ENCODE measurements at regions not wholly inside any gene's neighbourhood (a gene's known extent, or its start where the extent isn't known, plus 50 kb on each side); places are given as distances from the start of the nearest gene placed in this dataset.

DNA sequence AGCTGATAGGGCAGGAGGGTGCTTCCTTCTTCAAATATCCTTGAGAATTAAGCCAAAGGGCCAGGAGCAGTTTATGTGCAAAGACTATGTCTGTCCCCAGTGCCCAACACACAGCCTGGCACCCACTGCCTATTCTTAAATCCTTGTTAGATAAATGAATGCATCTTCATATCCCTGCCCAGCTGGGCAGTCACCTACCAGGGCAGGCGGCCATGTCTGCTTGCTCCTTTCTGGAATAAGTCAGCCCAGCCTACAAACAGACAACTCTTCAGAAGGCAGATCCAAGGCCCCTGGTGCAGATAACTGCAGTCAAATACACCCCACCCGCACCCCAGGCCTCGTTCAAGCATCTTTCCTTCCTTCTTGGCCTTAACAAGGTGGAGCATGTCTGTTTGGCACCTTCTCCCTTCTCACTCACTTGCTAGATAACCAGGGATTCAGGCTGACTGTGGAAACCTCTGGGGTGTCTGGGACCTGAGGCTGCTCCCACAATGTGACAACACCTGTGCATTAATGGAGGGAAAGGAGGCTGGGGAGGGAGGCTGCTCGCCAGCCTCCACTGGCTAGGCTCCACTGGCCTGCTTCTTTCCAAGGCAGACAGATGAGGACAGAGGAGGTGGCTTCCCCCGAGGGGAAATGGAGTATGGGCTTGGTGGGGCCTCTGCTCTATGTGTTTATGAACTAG is 59.9 kb upstream of the COL13A1 start:
- TF ChIP-seq, protein P1, sequence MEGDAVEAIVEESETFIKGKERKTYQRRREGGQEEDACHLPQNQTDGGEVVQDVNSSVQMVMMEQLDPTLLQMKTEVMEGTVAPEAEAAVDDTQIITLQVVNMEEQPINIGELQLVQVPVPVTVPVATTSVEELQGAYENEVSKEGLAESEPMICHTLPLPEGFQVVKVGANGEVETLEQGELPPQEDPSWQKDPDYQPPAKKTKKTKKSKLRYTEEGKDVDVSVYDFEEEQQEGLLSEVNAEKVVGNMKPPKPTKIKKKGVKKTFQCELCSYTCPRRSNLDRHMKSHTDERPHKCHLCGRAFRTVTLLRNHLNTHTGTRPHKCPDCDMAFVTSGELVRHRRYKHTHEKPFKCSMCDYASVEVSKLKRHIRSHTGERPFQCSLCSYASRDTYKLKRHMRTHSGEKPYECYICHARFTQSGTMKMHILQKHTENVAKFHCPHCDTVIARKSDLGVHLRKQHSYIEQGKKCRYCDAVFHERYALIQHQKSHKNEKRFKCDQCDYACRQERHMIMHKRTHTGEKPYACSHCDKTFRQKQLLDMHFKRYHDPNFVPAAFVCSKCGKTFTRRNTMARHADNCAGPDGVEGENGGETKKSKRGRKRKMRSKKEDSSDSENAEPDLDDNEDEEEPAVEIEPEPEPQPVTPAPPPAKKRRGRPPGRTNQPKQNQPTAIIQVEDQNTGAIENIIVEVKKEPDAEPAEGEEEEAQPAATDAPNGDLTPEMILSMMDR (IDR thresholded peaks at IDR 0.05) = no peak
- no peak for TF ChIP-seq POLR2AphosphoS5 (IDR thresholded peaks at IDR 0.05)
